GM21737 (cell line): ENCODE measurements at regions not wholly inside any gene's neighbourhood (a gene's known extent, or its start where the extent isn't known, plus 50 kb on each side); places are given as distances from the start of the nearest gene placed in this dataset.
"Not testable (repeated sequence)": the region's sequence is repeated elsewhere in the genome, so short reads cannot be mapped to it uniquely, and the experiment has no call there.

Source experiments
- ATAC-seq: cut with Tn5 transposase; IDR thresholded peaks from one replicate; pipeline ENCODE4 v1.9.1; 2021; ENCODE audit warnings: mild to moderate bottlenecking, moderate library complexity; ENCODE audit not compliant: unreplicated experiment

GRCh38 chr21:18117176-18117575 is 127.5 kb upstream of the CHODL start:
- no peak for ATAC-seq

- ATAC-seq = no peak
Observed at GRCh38 chr21:18114810-18115209, 129.8 kb upstream of the CHODL start.

- ATAC-seq = no peak
Observed at GRCh38 chr21:18104802-18105201, 139.8 kb upstream of the CHODL start.

- ATAC-seq = not testable (repeated sequence)
Observed at GRCh38 chr21:18096413-18096812, 148.2 kb upstream of the CHODL start.

- no peak for ATAC-seq
Observed at GRCh38 chr21:18089786-18090185, 154.8 kb upstream of the CHODL start.

- ATAC-seq = no peak
Observed at GRCh38 chr21:18070392-18070791, 174.2 kb upstream of the CHODL start.

GRCh38 chr21:18069875-18070274 is 174.8 kb upstream of the CHODL start:
- ATAC-seq = no peak

GRCh38 chr21:18060402-18060801 is 184.2 kb upstream of the CHODL start:
- ATAC-seq = no peak

- no peak for ATAC-seq
Observed at GRCh38 chr21:18058731-18059398, 185.8 kb upstream of the CHODL start.

- no peak for ATAC-seq
Observed at GRCh38 chr21:18053151-18053550, 191.5 kb upstream of the CHODL start.

GRCh38 chr21:18049461-18049860 is 195.2 kb upstream of the CHODL start:
- no peak for ATAC-seq

GRCh38 chr21:18041012-18041411 is 203.6 kb upstream of the CHODL start:
- ATAC-seq = no peak

GRCh38 chr21:18030248-18030647 is 211.1 kb upstream of the C21orf91 start:
- no peak for ATAC-seq

GRCh38 chr21:18026359-18026758 is 207.2 kb upstream of the C21orf91 start:
- no peak for ATAC-seq

- no peak for ATAC-seq
Observed at GRCh38 chr21:18023711-18024110, 204.6 kb upstream of the C21orf91 start.

- no peak for ATAC-seq
Observed at GRCh38 chr21:18023157-18023556, 204.0 kb upstream of the C21orf91 start.

GRCh38 chr21:18007121-18007520 is 188.0 kb upstream of the C21orf91 start:
- ATAC-seq = no peak

GRCh38 chr21:18006691-18007090 is 187.5 kb upstream of the C21orf91 start:
- no peak for ATAC-seq

- no peak for ATAC-seq
Observed at GRCh38 chr21:18002393-18002792, 183.2 kb upstream of the C21orf91 start.

- ATAC-seq = no peak
Observed at GRCh38 chr21:18000981-18001686, 182.0 kb upstream of the C21orf91 start.

GRCh38 chr21:17998599-17998998 is 179.4 kb upstream of the C21orf91 start:
- ATAC-seq = not testable (repeated sequence)

- no peak for ATAC-seq
Observed at GRCh38 chr21:17989780-17990179, 170.6 kb upstream of the C21orf91 start.

GRCh38 chr21:17988102-17988437 is 168.9 kb upstream of the C21orf91 start:
- no peak for ATAC-seq
